DOHH2 (cell line): ENCODE measurements at regions not wholly inside any gene's neighbourhood (a gene's known extent, or its start where the extent isn't known, plus 50 kb on each side); places are given as distances from the start of the nearest gene placed in this dataset.

Experiments used
- EZH2phosphoT487 ChIP-seq: fragments of 200-600 bp; sonication (generic); IDR thresholded peaks from 2 replicates; pipeline ENCODE4 v1.6.1; 2017; ENCODE audit warnings: borderline replicate concordance, mild to moderate bottlenecking, antibody characterized with exemption, low read length, moderate library complexity, mixed read lengths
- TF ChIP-seq, protein P1 (sequence below): fragments of 200-600 bp; sonication (generic); IDR thresholded peaks from one replicate; pipeline ENCODE4 v1.5.1; 2014; ENCODE audit warnings: antibody characterized with exemption, mild to moderate bottlenecking, low read depth, low read length; ENCODE audit not compliant: poor library complexity, severe bottlenecking

DNA sequence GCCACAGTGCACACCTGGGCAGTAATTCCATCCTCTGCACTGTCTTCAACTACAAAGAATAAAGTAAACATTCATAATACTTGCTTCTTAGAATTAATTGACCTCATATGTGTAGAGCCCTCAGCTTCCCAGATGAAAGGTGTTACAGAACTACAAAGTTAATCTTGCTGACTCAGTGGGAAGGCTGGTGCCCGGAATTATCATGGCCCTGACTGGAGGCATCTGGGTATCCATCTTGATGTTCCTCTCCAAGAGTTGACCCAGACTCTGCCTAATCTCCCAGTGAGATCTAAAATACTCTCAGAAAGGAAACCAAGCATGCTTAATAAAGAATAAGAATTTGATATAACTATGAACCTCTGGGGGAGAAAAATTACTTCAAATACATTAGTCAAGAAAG, 147.0 kb upstream of the ARID2 start:
- TF ChIP-seq, protein P1, sequence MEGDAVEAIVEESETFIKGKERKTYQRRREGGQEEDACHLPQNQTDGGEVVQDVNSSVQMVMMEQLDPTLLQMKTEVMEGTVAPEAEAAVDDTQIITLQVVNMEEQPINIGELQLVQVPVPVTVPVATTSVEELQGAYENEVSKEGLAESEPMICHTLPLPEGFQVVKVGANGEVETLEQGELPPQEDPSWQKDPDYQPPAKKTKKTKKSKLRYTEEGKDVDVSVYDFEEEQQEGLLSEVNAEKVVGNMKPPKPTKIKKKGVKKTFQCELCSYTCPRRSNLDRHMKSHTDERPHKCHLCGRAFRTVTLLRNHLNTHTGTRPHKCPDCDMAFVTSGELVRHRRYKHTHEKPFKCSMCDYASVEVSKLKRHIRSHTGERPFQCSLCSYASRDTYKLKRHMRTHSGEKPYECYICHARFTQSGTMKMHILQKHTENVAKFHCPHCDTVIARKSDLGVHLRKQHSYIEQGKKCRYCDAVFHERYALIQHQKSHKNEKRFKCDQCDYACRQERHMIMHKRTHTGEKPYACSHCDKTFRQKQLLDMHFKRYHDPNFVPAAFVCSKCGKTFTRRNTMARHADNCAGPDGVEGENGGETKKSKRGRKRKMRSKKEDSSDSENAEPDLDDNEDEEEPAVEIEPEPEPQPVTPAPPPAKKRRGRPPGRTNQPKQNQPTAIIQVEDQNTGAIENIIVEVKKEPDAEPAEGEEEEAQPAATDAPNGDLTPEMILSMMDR: no peak
- no peak for TF ChIP-seq EZH2phosphoT487
